ENCODE measurements at regions not wholly inside any gene's neighbourhood (a gene's known extent, or its start where the extent isn't known, plus 50 kb on each side); places are given as distances from the start of the nearest gene placed in this dataset.

- H3K36me3 ChIP-seq (ENCODE audit: control insufficient read depth, insufficient read depth, low read length) = no peaks in the 10 kb centered on the region
- no peak for ATAC-seq
- ChIA-PET POLR2A (no interaction called here), CTCF (no interaction called here)
- intact Hi-C loops (cut with micrococcal nuclease; ENCODE audit: unreplicated experiment) (no loop called here), in situ Hi-C loops (cut with HindIII; ENCODE audit: low pct_unique_long_range_greater_than_20kb, low sequenced_read_pairs) (no loop called here)
- no peak for DNase-seq (ENCODE audit: low read depth, low spot score)
- no peaks in the 10 kb centered on the region for H3K9me3 ChIP-seq (ENCODE audit: control insufficient read depth, insufficient read depth, low read depth, low read length)
- TF ChIP-seq REST (IDR thresholded peaks at IDR 0.05; ENCODE audit: insufficient read depth in 1 of 2, low read depth in 2 of 2, low read length in 1 of 2) (no peak), POLR2AphosphoS5 (IDR thresholded peaks at IDR 0.05; ENCODE audit: low read depth, low read length) (no peak), SIN3A (IDR thresholded peaks at IDR 0.05; ENCODE audit: borderline replicate concordance, insufficient read depth, low read depth, low read length) (no peak), CTCF (IDR thresholded peaks at IDR 0.05) (no peak)
- no peak overlapping the region for H3K4me3 ChIP-seq (ENCODE audit: low read depth in 2 of 2, low read length in 2 of 2)
- no peaks in the 10 kb centered on the region for H3K27me3 ChIP-seq (ENCODE audit: control insufficient read depth, insufficient read depth, low read length)
- H3K27ac ChIP-seq (ENCODE audit: low read length) = no peak overlapping the region
- BruUV-seq (replicated peaks) = no TSS peak
- H3K4me1 ChIP-seq (ENCODE audit: control insufficient read depth, insufficient read depth, low read length) = peaks cover 14% of the 10 kb centered on the region
These were observed 123.6 kb upstream of the IPO9 start for GRCh38 chr1:201705389-201705788.

GRCh38 chr1:201706109-201706508, 122.8 kb upstream of the IPO9 start:
- DNase-seq (ENCODE audit: low read depth, low spot score) (no peak), ATAC-seq (no peak)
- Histone ChIP-seq H3K4me3 (ENCODE audit: low read depth in 2 of 2, low read length in 2 of 2) (no peak overlapping the region), H3K27ac (ENCODE audit: low read length) (no peak overlapping the region), H3K9me3 (ENCODE audit: control insufficient read depth, insufficient read depth, low read depth, low read length) (no peaks in the 10 kb centered on the region), H3K36me3 (ENCODE audit: control insufficient read depth, insufficient read depth, low read length) (no peaks in the 10 kb centered on the region), H3K4me1 (ENCODE audit: control insufficient read depth, insufficient read depth, low read length) (peaks cover 14% of the 10 kb centered on the region), H3K27me3 (ENCODE audit: control insufficient read depth, insufficient read depth, low read length) (no peaks in the 10 kb centered on the region)
- no TSS peak for BruUV-seq (replicated peaks)
- in situ Hi-C loops (cut with HindIII; ENCODE audit: low pct_unique_long_range_greater_than_20kb, low sequenced_read_pairs) (no loop called here), intact Hi-C loops (cut with micrococcal nuclease; ENCODE audit: unreplicated experiment) (no loop called here)
- ChIA-PET POLR2A (no interaction called here), CTCF (no interaction called here)
- TF ChIP-seq TCF7L2 (IDR thresholded peaks at IDR 0.05; ENCODE audit: low read depth, low read length) (no peak), SIN3A (IDR thresholded peaks at IDR 0.05; ENCODE audit: borderline replicate concordance, insufficient read depth, low read depth, low read length) (no peak), CTCF (IDR thresholded peaks at IDR 0.05) (no peak), REST (IDR thresholded peaks at IDR 0.05; ENCODE audit: insufficient read depth in 1 of 2, low read depth in 2 of 2, low read length in 1 of 2) (no peak), POLR2AphosphoS5 (IDR thresholded peaks at IDR 0.05; ENCODE audit: low read depth, low read length) (no peak)
